Glomerular visceral epithelial cell (primary cell): ENCODE measurements at regions not wholly inside any gene's neighbourhood (a gene's known extent, or its start where the extent isn't known, plus 50 kb on each side); places are given as distances from the start of the nearest gene placed in this dataset.
"Not testable (repeated sequence)": the region's sequence is repeated elsewhere in the genome, so short reads cannot be mapped to it uniquely, and the experiment has no call there.

Experiments
- DNase-seq: peaks from one replicate; pipeline ENCODE4 v3.0.0-alpha.2; 2016; ENCODE audit errors: extremely low spot score

- DNase-seq, result not testable (repeated sequence)
Observed at GRCh38 chr7:51373607-51374006, 57.0 kb upstream of the COBL start.

- no peak for DNase-seq
Observed at GRCh38 chr7:51369746-51370145, 53.1 kb upstream of the COBL start.

GRCh38 chr7:51369228-51369627, 52.6 kb upstream of the COBL start:
- not testable (repeated sequence) for DNase-seq

GRCh38 chr7:51368334-51368733, 51.7 kb upstream of the COBL start:
- no peak for DNase-seq

- no peak for DNase-seq
Observed at GRCh38 chr7:51367614-51367968, 51.0 kb upstream of the COBL start.

- peak; percentile 12 for DNase-seq
Observed at GRCh38 chr7:51366930-51367613, 50.5 kb upstream of the COBL start.
